Liver (tissue), 3 donors: ENCODE measurements at regions not wholly inside any gene's neighbourhood (a gene's known extent, or its start where the extent isn't known, plus 50 kb on each side); places are given as distances from the start of the nearest gene placed in this dataset.

Experiments used
- EGR1 ChIP-seq, 2 donors: IDR thresholded peaks; 2 replicates each; pipeline ENCODE4 v1.6.1; 2016 to 2018; ENCODE audit warnings: antibody characterized with exemption in 2 of 2, low read depth in 2 of 2
- JUND ChIP-seq, 2 donors: IDR thresholded peaks; 2 replicates each; pipeline ENCODE4 v1.6.1; 2016; ENCODE audit warnings: antibody characterized with exemption in 2 of 2
- NR2F2 ChIP-seq: IDR thresholded peaks from 2 replicates; pipeline ENCODE4 v1.6.1; 2016; ENCODE audit warnings: antibody characterized with exemption
- RAD21 ChIP-seq, 2 donors: IDR thresholded peaks; 2 replicates each; pipeline ENCODE4 v1.6.1; 2016; ENCODE audit warnings: antibody characterized with exemption in 2 of 2, mild to moderate bottlenecking in 2 of 2
- SP1 ChIP-seq: IDR thresholded peaks from 2 replicates; pipeline ENCODE4 v1.6.1; 2018; ENCODE audit warnings: antibody characterized with exemption, mild to moderate bottlenecking
- TAF1 ChIP-seq: conservative IDR thresholded peaks from 2 replicates; pipeline ENCODE4 v1.6.1; 2016; ENCODE audit warnings: antibody characterized with exemption, mild to moderate bottlenecking
- YY1 ChIP-seq: IDR thresholded peaks from 2 replicates; pipeline ENCODE4 v1.6.1; 2016; ENCODE audit warnings: antibody characterized with exemption, mild to moderate bottlenecking
- TF ChIP-seq, protein P1 (sequence below): fragments of 150-350 bp; IDR thresholded peaks from 2 replicates; pipeline ENCODE4 v1.5.1; 2017; ENCODE audit warnings: improper control_type of control experiment, low read depth, low read length; ENCODE audit not compliant: missing input control
- TF ChIP-seq, protein P2 (sequence below): IDR thresholded peaks from 2 replicates; pipeline ENCODE4 v1.6.1; 2016; ENCODE audit warnings: antibody characterized with exemption
- donor health status: healthy.
- donor health status: healthy.

DNA sequence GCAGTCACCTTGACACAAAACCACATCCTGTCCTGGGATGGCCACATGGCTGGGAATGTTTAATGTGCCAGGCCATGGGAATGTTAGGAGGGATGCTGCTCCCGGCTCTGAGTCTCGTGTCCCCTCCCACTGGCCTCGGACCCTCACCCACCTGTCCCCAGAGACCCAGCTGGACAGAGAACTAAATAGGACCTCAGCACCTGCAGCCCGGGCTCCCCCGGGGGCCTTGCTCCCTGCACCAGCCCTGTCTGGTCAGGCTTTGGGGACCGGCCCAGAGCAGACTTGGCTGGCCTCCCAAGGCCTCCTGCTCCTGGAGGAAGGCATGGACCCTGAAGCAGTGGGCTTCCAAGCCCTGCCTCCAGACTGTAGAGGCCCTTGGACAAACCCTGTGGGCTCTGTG lies 100.0 kb upstream of the IQSEC1 start:
- TF ChIP-seq, protein P1, sequence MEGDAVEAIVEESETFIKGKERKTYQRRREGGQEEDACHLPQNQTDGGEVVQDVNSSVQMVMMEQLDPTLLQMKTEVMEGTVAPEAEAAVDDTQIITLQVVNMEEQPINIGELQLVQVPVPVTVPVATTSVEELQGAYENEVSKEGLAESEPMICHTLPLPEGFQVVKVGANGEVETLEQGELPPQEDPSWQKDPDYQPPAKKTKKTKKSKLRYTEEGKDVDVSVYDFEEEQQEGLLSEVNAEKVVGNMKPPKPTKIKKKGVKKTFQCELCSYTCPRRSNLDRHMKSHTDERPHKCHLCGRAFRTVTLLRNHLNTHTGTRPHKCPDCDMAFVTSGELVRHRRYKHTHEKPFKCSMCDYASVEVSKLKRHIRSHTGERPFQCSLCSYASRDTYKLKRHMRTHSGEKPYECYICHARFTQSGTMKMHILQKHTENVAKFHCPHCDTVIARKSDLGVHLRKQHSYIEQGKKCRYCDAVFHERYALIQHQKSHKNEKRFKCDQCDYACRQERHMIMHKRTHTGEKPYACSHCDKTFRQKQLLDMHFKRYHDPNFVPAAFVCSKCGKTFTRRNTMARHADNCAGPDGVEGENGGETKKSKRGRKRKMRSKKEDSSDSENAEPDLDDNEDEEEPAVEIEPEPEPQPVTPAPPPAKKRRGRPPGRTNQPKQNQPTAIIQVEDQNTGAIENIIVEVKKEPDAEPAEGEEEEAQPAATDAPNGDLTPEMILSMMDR, result no peak
- TF ChIP-seq JUND (IDR thresholded peaks at IDR 0.05) (no peak), TAF1 (no peak), YY1 (no peak), EGR1 (IDR thresholded peaks at IDR 0.05; ENCODE audit: low read depth in 2 of 2) (no peak), SP1 (no peak), RAD21 (IDR thresholded peaks at IDR 0.05) (no peak), NR2F2 (no peak)
- TF ChIP-seq, protein P2, sequence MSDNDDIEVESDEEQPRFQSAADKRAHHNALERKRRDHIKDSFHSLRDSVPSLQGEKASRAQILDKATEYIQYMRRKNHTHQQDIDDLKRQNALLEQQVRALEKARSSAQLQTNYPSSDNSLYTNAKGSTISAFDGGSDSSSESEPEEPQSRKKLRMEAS, result no peak
